Fibroblast of skin of right quadriceps (primary cell): ENCODE measurements at regions not wholly inside any gene's neighbourhood (a gene's known extent, or its start where the extent isn't known, plus 50 kb on each side); places are given as distances from the start of the nearest gene placed in this dataset.
"Not testable (repeated sequence)": the region's sequence is repeated elsewhere in the genome, so short reads cannot be mapped to it uniquely, and the experiment has no call there.

Source experiments
- DNase-seq: peaks from one replicate; pipeline ENCODE4 v3.0.0-alpha.2; 2013

GRCh38 chrX:19172741-19173140 lies 50.5 kb upstream of the ADGRG2 start:
- no peak for DNase-seq

GRCh38 chrX:19174401-19175025 lies 52.2 kb upstream of the ADGRG2 start:
- DNase-seq = peak; percentile 65

DNA sequence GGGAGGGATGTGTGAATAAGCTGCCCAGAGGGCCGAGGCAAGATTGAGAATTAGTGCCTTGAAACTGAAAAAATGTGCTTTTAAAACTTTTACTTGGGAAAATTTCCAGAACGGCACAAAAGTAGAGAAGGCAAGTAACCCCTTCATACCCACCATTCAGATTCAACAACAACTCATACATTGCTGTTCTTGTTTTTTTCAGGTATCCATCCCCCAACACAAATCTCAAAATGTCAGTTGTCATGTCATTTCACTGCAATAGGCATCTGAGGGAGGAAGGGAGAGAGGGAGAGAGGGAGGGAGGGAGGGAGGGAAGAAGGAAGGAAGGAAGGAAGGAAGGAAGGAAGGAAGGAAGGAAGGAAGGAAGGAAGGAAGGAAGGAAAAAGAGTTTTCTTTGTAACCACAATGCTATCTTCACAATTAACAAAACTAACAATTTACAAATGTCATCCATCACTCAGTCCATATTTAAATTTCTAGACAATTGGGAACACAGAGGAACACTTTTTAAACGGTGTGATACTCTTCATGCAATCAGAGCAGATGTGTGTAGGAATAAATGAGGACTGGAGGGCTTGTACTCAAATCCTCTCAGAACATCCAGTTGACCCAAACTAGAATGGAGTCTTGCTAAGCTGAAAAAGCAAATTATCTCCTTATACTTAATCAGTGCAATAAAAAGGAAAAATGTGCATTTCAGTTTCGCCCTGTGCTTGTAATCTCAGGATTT lies 54.8 kb upstream of the ADGRG2 start:
- no peak for DNase-seq

DNA sequence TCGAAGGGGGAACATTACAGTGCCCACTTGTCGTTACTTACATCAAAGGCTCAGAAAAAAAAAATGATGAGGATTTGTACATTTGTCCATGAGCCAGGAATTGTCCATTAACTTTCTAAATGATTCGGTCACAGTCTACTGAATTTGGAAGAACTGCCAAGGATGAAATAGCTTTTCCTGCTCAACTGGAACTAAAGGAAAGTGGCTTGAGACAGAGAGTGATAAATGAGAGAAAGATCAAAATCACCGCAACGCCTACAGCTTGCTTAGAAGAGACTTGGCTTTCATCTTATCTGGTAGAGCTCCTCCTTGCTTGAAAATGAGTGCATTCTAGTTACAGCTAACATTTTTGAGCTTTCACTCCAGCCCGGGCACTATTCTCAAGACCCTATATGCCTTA lies 55.5 kb upstream of the ADGRG2 start:
- no peak for DNase-seq

GRCh38 chrX:19178402-19178801 lies 56.1 kb upstream of the ADGRG2 start:
- DNase-seq = no peak

DNA sequence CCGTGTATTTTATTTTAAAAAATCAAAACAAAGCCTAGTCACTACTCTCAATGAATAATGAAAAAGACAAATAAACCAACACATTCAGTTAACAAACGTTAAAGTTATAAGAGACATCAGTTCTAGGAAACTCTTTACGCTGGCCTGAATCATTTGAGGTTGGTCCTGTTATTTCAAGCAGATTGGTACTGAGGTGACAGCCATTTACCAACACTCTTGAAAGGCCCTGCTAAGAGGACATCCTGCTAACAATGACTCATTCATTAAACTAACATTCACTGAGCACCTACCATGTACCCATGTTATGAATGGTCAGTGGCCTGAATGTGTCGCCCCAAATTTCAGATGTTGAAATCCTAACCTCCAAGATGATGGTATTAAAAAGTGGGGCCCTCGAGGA lies 57.1 kb upstream of the ADGRG2 start:
- DNase-seq = no peak

GRCh38 chrX:19181345-19181744 lies 59.1 kb upstream of the ADGRG2 start:
- no peak for DNase-seq

DNA sequence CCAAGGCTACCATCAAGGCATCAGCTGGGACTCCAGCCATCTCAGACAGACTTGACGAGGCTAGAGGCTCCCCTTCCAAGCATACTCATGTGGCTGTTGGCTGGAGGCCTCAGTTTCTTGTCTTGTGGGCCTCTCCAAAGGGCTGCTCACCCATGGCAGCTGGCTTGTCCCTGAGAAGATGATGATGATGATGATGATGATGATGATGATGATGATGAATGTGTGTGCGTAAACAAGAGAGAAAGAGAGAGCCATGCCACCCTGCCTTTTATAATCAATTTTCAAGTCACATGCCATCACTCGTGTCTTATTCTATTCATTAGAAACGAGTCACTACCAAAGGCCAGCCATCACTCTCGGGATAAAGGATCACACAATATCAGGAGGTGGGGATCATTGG lies 60.5 kb upstream of the ADGRG2 start:
- no peak for DNase-seq

- no peak for DNase-seq
Observed at GRCh38 chrX:19183761-19184477, 61.7 kb upstream of the ADGRG2 start.

DNA sequence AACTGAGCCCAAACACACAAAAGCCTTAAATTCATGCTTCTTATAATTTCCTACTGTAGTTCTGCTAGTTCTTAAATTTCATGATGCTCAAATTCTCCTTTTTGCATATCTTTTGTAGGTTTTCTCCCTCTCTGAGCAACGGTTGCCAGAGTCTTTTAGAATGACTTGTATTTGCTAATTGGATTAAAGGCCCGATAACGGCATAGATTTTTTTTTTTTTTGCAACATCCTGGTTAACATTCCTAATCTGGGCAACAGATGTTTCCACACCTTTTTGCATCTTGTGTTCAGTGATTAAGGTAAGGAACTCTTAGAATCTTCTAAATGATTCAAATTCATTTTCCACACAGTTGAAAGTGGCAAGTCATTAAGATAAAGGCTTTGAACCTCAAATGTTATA lies 66.3 kb upstream of the ADGRG2 start:
- no peak for DNase-seq

DNA sequence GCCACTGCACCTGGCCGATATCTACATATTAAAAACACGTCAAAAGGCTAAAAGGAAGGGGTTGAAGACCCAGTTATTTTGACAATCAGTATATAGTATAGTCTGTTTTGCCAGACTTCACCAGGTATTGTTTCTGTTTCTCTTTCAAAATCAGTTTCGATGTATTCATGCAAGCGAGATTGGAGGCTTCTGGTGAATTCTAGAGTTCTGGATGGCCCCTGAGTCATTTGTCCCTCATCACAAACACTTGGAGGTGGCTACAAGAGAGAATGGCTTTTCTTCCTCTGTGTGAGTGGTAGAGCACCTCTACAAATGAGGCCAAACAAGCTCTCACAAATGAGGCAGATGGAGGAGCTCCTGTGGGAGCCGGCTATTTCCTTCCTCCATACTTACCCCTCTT lies 68.6 kb upstream of the ADGRG2 start:
- no peak for DNase-seq

DNA sequence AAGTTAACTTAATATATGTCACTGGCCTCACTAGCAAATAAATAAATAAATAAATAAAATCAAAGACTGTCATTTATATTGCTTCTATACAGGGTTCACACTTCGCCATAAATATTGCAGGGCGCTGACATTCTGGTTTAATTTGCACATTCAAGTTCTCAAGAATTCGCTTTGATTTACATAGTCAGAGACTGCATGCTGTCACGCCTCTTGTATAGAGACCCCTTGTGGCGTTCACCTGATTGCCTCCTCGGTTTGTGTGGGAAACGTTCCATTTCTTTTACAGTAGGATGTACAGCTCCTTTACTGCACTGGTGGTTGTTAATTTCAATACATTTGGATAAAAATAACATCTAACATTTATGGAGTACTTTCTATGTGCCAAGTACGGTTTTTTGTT lies 71.3 kb upstream of the ADGRG2 start:
- peak; percentile 0 for DNase-seq

- no peak for DNase-seq
Observed at GRCh38 chrX:19194285-19195242, 72.3 kb upstream of the ADGRG2 start.

GRCh38 chrX:19195243-19195610 lies 73.0 kb upstream of the ADGRG2 start:
- no peak for DNase-seq

DNA sequence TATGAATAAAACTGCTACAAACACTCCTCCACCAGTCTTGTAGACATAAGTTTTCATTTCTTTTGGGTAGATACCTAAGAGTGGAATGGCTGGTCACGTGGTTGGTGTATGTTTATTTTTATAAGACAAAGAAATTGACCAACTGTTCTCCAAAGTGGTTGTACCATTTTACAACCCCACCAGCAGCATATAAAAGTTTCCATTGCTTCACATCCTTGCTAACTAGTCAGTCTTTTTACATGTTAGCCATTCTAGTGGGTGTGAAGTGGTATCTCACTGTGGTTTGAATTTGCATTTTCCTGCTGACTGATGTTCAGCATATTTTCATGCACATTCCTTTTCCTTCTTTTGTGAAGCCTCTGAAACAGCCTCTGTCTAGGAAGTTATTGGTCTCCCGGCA lies 76.2 kb upstream of the ADGRG2 start:
- DNase-seq = no peak

DNA sequence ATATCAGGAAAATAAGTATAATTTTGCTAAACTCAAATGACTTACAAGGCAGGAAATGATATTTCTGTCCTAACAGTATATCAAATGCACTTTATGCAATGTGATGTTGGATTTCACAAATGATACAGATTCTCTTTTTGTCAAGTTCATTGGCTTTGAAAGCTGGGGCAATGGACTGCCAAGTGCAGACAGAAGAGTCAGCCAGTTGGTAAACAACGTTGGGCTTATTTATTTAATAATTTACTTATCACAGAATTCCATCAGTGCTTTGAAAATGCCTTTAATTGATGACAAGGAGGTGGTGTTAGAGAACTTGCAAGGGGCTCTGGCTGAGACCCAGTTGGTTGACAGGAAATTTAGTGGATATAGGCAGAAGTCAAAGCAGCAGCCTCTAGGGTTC lies 79.9 kb upstream of the ADGRG2 start:
- no peak for DNase-seq

GRCh38 chrX:19204636-19205035 lies 82.4 kb upstream of the ADGRG2 start:
- no peak for DNase-seq

DNA sequence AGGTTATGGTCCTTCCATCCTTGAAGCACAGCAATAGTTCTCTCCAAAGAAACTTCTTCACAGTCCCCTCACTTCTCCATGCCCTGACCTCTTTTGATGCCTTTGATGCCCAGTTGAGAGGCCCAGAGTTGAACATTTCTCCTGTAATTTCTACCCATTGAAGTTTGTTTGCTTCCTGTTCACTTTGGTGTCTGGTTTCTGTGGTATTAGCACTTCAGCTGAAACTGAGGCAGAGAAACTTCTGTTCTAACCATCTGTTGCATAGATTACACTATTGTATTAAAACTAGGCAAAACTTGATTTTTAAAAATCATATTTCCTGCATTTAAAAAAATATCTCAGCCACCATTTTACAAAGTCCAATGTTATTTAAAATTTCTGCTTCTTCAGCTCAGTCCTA lies 89.8 kb upstream of the ADGRG2 start:
- DNase-seq = no peak

DNA sequence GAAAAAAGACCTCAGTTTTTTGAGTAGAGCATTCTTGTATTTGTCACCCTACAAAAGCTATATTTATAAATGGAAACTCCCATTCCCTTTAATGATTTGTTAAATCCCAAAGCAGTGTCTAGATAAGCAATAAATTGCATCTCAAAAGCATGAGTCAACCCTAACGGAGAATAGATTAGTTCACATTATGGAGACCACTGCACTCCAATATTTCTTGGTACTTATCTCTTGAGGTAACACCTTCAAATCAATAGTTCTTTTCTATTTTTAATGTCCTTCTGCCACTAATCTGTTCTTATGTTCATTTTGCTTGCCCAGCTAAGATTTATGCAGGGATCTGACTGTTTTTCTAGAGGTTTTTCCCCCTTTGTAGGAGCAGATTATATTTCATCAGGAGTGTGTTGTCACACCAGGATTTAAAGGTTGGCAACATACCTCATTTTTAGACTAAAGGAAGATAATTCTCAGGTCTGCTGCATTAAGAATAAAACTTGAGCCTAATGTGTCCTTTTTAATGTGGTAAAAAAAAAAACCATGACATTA lies 91.4 kb upstream of the ADGRG2 start:
- DNase-seq = no peak

GRCh38 chrX:19214311-19214710 lies 92.0 kb upstream of the ADGRG2 start:
- no peak for DNase-seq

DNA sequence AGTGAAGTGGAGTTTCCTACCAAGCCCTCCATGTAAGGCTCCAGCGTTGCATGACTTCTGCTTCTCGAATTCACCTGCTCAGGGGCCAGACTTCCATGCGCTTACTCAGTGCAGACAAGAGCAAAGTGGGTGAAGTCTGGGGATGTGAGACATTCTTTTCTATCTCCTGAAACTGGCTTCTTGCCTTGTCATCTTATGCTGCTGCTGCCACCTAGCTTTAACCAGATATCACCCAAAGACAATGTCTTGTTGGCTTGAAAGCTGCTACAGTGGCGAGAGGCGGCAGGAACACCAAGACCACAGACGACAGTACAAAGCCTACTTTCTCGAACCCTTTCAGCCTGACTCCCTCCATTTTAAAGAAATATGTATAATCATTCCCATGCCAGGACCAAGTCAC lies 103.6 kb upstream of the ADGRG2 start:
- peak; percentile 2 for DNase-seq

DNA sequence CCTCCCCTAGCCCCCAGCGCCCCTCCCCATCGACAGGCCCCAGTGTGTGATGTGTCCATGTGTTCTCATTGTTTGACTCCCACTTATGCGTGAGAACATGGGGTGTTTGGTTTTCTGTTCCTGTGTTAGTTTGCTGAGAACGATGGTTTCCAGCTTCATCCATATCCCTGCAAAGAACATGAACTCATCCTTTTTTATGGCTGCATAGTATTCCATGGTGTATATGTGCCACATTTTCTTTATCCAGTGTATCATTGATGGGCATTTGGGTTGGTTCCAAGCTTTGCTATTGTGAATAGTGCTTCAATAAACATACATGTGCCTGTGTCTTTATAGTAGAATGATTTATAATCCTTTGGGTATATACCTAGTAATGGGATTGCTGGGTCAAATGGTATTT lies 107.6 kb upstream of the ADGRG2 start:
- not testable (repeated sequence) for DNase-seq

- no peak for DNase-seq
Observed at GRCh38 chrX:19237901-19238300, 105.8 kb upstream of the PDHA1 start.
